ENCODE measurements at regions not wholly inside any gene's neighbourhood (a gene's known extent, or its start where the extent isn't known, plus 50 kb on each side); places are given as distances from the start of the nearest gene placed in this dataset.

- Histone ChIP-seq H3K36me3 (ENCODE audit: control insufficient read depth in 2 of 2, extremely low read depth in 1 of 2, insufficient read depth in 2 of 2, low read length in 2 of 2) (no peaks in the 10 kb centered on the region), H2AFZ (ENCODE audit: control insufficient read depth, low read length) (no peak overlapping the region), H3K9ac (ENCODE audit: control insufficient read depth, extremely low read depth, insufficient read depth, low read length) (no peak overlapping the region), H3K27me3 (ENCODE audit: control insufficient read depth, extremely low read depth, insufficient read depth, low read length) (no peaks in the 10 kb centered on the region), H3K9me3 (ENCODE audit: control insufficient read depth, low read depth, low read length) (no peaks in the 10 kb centered on the region), H4K20me1 (ENCODE audit: control insufficient read depth, extremely low read depth, insufficient read depth, low read length) (no peaks in the 10 kb centered on the region), H3K4me2 (ENCODE audit: control insufficient read depth, extremely low read depth, insufficient read depth, low read depth, low read length) (no peak overlapping the region), H3K4me1 (ENCODE audit: control insufficient read depth, extremely low read depth, insufficient read depth, low read length) (no peaks in the 10 kb centered on the region), H3K27ac (ENCODE audit: control insufficient read depth, insufficient read depth, low read length) (no peak overlapping the region), H3K4me3 (ENCODE audit: control insufficient read depth in 2 of 3, extremely low read depth in 1 of 3, insufficient read depth in 2 of 3, low read depth in 1 of 3, low read length in 3 of 3) (no peak overlapping the region), H3K9me1 (ENCODE audit: control insufficient read depth, extremely low read depth, insufficient read depth, low read length) (no peaks in the 10 kb centered on the region), H3K79me2 (ENCODE audit: control insufficient read depth, insufficient read depth, low read length) (no peaks in the 10 kb centered on the region)
- FAIRE-seq (no peak), DNase-seq (ENCODE audit: low read depth, low spot score) (no peak)
- dilution Hi-C loops (cut with MboI; ENCODE audit: extremely low pct_ligation_motif_present, low sequenced_read_pairs), result no loop called here
- TF ChIP-seq EZH2 (IDR thresholded peaks at IDR 0.05; ENCODE audit: low read length) (no peak), CTCF (optimal IDR thresholded peaks at IDR 0.05 in 1 of 3, IDR thresholded peaks at IDR 0.05 in 1 of 3, conservative IDR thresholded peaks at IDR 0.05 in 1 of 3; ENCODE audit: extremely low read depth in 1 of 3, insufficient read depth in 2 of 3, low read length in 3 of 3) (no peak)
Measured at GRCh38 chr12:86411710-86412109, 155.5 kb upstream of the MGAT4C start.

- no peak for FAIRE-seq
- H3K4me1 ChIP-seq (ENCODE audit: control insufficient read depth, extremely low read depth, insufficient read depth, low read length), result no peaks in the 10 kb centered on the region
Measured at GRCh38 chr12:86407620-86408208, 151.5 kb upstream of the MGAT4C start.

More at GRCh38 chr12:86407620-86408208, 151.5 kb upstream of the MGAT4C start:
- Histone ChIP-seq H3K27me3 (ENCODE audit: control insufficient read depth, extremely low read depth, insufficient read depth, low read length) (no peaks in the 10 kb centered on the region), H3K79me2 (ENCODE audit: control insufficient read depth, insufficient read depth, low read length) (no peaks in the 10 kb centered on the region), H3K9me1 (ENCODE audit: control insufficient read depth, extremely low read depth, insufficient read depth, low read length) (no peaks in the 10 kb centered on the region), H2AFZ (ENCODE audit: control insufficient read depth, low read length) (no peak overlapping the region), H3K9ac (ENCODE audit: control insufficient read depth, extremely low read depth, insufficient read depth, low read length) (no peak overlapping the region), H3K36me3 (ENCODE audit: control insufficient read depth in 2 of 2, extremely low read depth in 1 of 2, insufficient read depth in 2 of 2, low read length in 2 of 2) (no peaks in the 10 kb centered on the region), H3K27ac (ENCODE audit: control insufficient read depth, insufficient read depth, low read length) (no peak overlapping the region), H3K9me3 (ENCODE audit: control insufficient read depth, low read depth, low read length) (no peaks in the 10 kb centered on the region), H3K4me2 (ENCODE audit: control insufficient read depth, extremely low read depth, insufficient read depth, low read depth, low read length) (no peak overlapping the region), H3K4me3 (ENCODE audit: control insufficient read depth in 2 of 3, extremely low read depth in 1 of 3, insufficient read depth in 2 of 3, low read depth in 1 of 3, low read length in 3 of 3) (no peak overlapping the region), H4K20me1 (ENCODE audit: control insufficient read depth, extremely low read depth, insufficient read depth, low read length) (no peaks in the 10 kb centered on the region)
- DNase-seq (ENCODE audit: low read depth, low spot score), result no peak
- TF ChIP-seq EZH2 (IDR thresholded peaks at IDR 0.05; ENCODE audit: low read length) (no peak), CTCF (optimal IDR thresholded peaks at IDR 0.05 in 1 of 3, IDR thresholded peaks at IDR 0.05 in 1 of 3, conservative IDR thresholded peaks at IDR 0.05 in 1 of 3; ENCODE audit: extremely low read depth in 1 of 3, insufficient read depth in 2 of 3, low read length in 3 of 3) (no peak)
- dilution Hi-C loops (cut with MboI; ENCODE audit: extremely low pct_ligation_motif_present, low sequenced_read_pairs), result no loop called here

Measured in keratinocyte (primary cell).